HG03457 (cell line): ENCODE measurements at regions not wholly inside any gene's neighbourhood (a gene's known extent, or its start where the extent isn't known, plus 50 kb on each side); places are given as distances from the start of the nearest gene placed in this dataset.
A peak's percentile ranks its signal among the peaks of the same experiment; 100 is the strongest.

Experiments
- ATAC-seq: cut with Tn5 transposase; IDR thresholded peaks from one replicate; pipeline ENCODE4 v1.9.1; 2021; ENCODE audit warnings: moderate number of reproducible peaks; ENCODE audit not compliant: unreplicated experiment

DNA sequence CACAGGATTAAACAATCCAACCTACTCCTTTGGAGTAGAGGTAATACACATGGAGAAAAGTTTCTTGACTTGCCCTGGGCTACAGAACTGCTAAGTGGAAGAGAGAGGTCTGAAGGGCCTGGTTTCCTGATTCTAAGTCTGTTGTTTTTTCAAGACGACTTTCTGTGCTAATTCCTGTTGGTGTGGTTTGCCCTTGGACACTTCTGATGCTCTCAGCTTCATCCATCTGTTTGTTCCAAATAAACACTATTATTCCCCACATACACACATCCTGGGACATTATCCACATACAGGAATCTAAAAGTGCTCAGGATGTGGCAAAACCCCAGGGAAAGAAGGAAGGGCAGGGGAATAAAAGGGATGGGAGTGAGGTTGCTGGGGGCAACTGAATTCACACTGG, 393.5 kb upstream of the TBL1XR1 start:
- no peak for ATAC-seq

DNA sequence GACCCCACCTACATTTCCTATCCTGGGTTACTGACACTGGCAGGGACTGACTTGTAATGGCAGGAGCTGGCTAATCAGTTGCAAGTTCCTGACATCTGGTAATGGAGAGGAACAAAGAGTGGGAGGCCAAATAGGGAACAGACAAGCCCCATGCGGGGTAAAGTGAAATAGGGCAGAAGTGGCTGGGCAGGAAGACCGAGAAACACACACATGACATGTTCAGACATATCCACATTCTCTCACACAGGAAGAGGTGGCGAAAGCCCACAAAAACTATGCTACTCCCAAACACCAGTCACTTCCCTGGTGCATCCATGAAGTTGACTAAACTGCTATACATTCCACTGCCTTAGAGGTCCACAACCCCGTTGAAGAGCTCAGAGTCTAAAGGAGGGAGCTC, 394.1 kb upstream of the TBL1XR1 start:
- ATAC-seq, result peak; percentile 69

DNA sequence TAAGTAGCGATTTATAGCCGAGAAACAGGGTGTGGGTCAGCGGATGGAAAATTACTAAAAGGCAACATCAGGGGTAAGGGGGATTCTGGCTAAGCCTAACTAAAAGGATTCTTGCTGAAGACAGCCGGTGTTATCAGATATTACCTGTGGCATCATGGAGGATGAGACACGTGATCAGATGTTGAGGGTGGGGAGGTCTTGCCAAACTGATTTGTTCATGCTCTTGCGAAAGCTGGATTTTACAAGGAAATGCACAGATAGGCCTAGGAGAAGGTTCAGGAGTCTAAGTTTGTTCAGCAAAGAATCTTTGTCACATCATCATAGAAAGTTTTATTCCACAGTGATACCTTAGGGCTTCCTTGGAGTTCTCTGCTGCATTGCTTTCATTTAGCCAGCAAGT, 396.8 kb upstream of the TBL1XR1 start:
- no peak for ATAC-seq

DNA sequence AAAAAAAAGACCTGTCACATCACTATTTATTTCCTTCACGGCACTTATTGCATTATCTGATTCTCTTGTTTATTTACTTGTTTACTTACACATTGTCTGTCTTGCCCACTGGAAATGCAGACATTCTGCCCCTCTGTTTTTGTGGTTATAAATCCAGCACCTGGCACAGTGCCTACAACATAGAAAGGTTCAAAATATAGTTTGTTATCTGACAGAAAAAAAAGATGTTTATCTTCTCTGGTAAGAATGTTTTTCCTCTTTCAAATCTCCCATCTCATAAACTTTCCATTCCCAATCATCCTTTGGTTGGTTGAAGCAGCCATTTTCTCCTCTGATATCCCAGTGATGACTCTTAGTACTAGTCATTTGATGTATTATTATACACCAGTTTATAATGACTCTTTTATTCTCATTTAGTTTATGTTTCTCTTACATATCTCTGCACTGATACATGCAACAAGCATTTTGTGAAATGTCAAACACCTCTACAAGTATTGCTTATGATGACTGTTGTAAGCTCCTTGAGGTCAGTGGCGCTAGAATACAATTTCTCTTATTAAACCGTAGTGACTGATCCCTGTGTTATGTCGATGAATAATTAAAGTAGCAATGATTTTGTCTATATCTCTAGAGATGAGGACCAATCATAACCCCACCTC, 398.4 kb upstream of the TBL1XR1 start:
- no peak for ATAC-seq

DNA sequence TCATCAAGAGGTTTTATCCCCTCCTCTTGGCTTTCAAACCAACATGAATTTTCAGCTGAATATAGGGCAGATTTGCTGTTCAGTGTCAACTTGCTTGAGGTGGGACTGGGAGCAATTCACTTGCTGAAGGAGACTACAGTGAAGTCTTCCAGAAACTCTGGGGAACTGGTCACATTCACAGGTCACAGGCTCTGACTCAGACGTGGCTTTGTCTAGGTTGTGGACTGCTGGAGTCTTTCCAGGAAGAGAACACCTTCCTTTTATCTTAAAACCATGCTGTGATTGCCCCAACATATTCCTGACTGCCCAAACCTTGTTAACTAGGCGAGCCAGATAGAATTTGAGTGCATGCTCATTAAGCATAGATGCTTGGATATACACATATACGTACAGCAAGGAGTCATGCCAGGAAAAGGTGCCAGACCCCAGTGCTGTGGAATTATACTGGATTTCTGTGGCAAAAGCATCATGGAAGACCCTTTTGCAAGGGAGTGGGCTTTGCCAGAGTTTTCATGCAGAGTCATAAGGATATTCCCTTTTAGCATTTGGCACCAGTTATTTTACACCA, 399.1 kb upstream of the TBL1XR1 start:
- ATAC-seq, result no peak

DNA sequence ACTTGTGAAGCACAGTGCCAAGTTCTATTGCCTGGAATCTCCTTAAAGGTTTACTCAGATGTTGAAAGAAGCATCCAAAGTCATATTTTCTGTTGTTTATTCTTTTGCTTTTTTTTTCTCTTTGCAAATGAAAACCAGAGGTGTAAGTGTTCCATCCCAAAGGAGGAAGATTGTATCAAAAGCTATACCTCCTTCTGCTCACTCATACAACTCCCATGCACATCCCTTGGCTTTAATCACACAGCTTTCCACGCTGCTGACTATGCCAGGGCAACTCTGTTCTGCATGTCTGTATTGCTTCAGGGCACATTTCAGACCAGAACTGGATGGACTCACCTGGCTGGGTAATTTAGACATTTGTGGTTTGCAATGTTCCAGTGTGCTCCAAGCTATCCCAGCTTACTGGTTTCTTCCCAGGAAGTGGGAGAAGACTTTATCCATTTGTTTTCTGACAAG, 399.6 kb upstream of the TBL1XR1 start:
- no peak for ATAC-seq

DNA sequence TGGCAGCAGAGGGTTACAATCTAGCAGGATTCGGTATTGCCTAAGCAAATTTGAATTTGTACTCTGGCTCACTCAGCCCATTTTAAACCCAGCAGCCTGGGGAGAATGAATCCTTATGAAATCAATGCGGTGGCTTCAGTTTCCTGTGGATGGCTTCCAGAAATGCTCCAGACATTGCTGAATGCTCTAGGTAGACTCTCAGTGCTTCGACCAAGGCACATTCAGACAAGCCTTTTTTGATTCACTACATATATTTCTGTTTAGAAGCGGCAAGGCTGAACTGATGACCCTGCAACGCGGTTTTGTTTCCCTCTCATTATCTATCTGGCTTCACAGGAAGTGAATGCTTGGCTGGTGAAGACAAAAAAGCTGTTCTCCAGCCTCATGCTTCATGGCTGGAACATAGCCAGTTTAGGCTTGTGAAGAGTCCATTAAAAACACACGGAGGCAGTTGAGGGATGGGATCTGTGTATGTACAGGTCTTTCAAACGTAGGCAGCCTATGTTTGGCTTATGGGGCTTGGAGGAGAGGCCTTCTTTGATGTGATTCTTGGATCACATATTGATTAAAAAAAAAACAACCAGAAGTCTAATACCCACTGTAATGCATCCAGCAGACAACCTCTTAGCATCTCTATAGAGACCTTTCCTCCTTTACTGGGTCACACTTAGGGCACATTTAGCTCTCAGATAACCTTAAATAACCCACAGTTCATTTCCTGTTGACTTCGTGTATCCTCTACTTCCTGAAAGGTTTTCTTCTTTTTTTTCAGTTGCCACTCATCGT, 400.2 kb upstream of the TBL1XR1 start:
- ATAC-seq, result peak; percentile 70

DNA sequence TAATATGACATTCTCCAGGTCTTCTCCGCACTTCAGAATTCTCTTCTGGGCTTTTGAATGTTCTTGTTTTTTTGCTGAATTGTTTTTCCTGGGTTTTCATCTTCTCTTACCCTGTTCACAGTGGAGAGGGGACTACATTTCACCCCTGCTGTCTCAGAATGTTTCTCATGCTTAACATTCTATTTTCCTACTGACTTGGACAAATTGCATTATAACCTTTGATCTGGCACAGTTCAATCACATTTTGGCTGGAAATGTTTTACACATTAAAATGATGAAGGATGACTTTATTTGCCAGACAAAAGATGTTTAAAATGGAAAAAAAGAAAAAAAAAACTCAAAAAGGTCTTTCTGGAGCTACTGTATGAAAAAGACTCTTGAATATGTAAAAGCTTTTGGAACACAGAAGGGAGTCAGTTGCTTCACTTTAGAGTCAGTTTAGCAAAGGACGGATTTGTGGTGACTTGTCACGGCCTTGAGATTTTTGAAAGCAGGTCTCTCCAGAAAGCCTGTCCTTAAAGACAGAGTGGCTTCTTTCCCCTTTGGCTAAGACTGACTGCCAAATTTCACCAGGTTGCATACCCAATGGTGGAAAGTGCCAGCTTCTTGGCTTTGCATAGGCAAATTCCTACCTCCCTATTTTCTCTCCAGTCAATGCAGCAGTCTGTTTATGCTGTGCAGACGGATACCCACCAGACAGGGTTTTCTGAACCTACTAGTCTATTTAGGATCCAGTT, 401.0 kb upstream of the TBL1XR1 start:
- ATAC-seq, result no peak

DNA sequence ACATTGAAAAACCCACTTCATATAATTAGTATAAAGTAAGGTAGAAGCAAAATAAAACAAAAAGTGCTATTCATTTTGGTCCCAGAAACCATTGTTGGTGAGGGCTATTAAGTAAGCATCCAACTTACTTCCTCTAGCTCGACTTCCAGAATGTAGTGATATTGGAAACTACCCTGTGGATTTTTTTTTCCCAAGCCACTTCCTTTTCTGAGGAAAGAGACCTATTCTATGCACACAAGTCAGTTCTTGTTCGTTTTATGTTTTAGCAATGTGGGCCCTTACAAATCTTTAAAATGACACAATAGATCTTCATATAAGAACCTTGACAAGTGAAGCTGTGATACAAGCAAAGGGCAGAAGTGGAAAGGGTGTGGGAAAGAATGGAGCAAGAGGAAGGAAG, 402.0 kb upstream of the TBL1XR1 start:
- ATAC-seq, result no peak

DNA sequence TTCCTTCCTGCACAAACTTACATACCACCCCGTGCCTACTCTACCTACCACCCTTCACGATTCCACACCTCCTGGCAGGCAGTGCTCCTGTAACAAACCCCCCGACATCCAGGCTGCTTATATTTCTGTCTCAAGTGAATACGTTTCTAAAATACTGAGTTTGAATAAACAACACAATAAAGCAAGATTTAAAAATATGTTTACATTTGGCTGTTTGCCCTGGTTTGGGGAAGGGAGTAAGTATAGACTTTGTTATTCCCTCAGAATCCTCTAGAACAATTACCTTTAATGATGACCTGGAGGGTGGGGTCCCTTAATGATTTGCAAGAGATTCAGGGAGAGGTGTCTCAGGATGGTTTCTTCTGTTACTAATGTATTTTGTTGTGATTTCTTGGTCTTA, 402.6 kb upstream of the TBL1XR1 start:
- ATAC-seq, result no peak

DNA sequence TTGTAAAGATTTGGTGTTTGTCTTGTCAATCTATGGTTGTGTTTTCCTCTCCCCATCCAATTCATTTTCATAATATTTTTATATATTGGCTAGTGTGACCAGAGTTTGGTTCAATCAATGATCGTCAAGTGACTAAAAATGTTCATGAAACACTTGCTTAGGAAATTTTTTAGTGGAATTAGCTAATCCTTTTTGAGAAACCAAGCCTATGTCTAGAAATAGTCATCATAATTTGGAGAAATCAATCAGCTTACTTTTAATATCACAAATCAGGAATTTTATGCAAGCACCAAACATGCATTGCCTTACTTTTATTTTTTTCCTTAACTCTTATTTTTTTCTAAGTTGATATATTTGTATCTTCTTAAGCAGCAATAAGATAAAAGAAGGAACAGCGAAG, 403.1 kb upstream of the TBL1XR1 start:
- ATAC-seq, result no peak

DNA sequence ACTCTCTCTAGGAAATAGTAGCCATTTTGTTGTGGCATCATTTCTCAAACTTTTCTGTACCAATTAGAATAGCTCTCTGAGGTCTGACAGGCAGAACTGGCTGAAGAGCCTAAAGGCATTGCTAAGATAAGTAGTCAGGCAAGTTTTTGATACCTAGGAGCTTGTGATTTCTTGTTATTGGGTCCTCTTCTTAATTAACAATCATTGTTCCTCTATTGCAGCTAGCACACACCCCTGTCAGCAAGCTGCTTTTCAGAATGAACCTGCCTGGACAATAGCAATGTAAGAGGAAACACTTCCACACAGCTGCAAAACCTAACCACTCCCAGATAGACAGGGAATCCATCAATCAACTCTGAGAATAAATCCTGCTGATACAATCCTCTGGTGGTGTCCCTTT, 403.9 kb upstream of the TBL1XR1 start:
- no peak for ATAC-seq

DNA sequence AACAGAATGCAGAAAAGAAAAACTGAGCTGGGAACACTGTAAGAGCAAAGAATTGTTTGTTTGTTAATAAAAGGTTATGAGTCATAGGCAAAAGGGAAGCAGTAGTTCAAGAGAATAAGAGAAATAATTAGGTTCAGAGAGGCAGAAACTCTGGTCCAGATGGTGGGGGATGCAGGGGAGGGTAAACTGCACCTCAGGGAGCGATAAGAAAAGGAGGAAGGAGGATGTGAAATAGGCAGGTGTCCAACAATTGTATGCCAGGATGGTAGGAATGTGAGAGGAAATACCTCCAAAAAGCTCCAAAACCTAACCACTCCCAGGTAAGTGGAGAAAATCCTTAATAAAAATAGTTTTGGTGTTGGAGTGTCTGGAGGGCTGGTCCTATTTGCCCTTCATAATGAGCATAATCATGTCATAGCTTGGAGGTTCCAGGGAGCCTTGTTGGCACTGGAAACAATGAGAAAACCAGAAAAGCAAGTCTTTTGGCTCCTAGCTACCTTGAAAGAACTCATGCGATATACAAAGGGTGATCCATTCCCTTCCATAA, 405.4 kb upstream of the TBL1XR1 start:
- no peak for ATAC-seq

DNA sequence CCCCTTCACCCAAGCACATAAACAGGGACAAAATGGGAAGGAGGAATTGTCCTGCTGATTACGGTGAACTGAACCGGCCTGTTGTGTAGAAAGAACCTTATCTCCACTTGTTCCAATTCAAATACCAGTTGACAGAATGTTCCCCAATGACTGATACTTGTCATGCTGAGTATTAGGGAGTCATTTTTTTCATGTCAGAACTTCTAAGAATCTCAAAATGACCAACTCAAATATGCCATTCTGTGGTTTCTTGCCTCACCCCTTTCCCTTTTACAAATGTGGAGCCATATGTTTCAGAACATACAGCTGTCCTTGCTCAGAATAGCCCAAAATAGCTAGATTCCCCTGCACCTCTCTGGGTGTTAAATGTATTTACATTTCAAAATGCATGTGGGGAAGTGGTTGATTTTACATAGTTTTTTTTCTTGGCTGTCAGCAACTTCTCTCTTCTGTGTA, 405.9 kb upstream of the TBL1XR1 start:
- ATAC-seq, result no peak

DNA sequence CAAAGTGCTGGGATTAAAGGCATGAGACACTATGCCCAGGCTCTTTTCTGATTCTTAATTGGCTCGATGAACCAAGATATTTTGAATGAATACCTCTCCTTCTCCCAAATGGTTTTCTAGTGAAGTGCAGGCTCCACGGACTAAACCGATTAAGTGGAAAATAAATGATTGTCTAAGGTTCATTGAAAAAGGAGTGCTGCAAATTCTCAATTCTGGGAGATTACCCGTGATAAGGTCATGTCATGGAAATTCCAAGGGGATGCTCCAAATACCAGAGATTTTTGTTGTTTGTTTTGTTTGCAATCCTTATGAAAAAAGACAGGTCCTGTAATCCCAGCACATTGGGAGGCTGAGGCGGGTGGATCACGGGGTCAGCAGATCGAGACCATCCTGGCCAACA, 406.9 kb upstream of the TBL1XR1 start:
- ATAC-seq, result no peak

DNA sequence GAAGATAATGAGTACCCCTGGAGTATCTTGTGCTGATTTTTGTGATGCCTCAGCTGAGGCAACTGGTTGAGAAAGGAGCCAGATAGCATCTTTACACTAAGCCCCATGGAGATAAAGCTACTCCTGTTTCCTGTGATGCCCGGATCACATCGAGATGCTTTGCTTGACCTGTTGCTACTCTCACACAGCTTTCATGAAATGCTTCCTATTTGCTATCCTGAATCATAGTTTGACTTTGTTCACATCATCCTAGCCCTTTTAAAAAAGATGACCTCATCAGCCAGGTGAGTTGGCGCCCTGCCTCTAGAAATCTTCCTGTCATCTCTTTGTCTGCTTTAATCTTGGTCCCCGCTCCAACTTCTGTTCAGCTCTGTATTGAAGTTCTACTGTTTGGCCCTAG, 409.6 kb upstream of the TBL1XR1 start:
- no peak for ATAC-seq

DNA sequence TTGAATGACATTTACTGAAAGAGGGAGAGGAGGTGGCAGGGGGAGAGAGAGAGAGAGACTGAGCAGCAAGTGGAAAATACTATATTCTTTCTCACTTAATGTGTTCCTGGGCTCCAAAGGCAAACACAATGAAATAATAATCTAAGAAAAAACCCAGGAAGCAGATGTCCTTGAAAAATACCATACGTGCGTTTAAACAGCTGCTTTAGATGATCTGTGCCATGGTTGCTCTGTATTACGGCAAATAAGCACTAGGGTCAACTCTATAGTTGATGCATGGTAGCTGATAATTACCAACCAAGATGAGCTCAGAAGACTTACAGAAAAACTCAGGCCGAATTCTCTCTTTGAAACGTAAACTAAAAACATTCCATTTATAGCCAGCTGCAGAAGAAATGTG, 410.3 kb upstream of the TBL1XR1 start:
- ATAC-seq, result no peak

DNA sequence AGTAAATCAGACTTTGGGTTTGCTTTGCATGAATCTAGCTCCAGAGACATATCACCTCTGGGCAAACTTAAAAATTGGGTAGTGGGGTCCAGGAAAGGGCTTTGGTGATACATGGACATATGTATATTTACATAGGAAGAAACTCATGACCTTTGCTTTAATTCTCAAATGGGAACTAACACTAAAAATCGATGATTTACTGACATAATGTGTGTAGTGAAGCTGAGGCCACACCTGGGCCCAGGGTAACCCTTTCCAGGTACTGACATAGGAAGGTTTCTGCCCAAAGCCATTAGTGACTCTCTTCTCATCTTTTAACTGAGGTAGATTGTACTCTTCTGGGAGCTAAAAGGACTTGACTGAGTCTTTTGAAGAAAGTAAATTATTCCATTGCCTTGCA, 411.2 kb upstream of the TBL1XR1 start:
- ATAC-seq, result no peak

DNA sequence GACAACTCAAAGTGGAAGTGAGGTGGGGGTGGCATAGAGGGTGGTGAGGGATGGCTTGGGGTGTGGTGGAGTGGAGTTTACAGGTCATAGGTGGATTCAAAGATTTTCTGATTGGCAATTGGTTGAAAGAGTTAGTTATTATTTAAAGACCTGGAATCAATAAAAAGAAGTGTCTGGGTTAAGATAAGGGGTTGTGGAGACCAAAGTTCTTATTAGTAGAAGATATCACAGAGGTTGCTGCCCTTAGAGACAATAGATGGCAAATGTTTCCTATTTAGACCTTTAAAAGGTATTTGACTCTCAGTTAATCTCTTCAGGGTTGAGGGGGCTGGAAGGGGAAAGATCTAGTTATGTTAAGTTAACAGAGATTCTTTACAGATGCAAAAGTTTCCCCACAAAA, 412.3 kb upstream of the TBL1XR1 start:
- ATAC-seq, result no peak

DNA sequence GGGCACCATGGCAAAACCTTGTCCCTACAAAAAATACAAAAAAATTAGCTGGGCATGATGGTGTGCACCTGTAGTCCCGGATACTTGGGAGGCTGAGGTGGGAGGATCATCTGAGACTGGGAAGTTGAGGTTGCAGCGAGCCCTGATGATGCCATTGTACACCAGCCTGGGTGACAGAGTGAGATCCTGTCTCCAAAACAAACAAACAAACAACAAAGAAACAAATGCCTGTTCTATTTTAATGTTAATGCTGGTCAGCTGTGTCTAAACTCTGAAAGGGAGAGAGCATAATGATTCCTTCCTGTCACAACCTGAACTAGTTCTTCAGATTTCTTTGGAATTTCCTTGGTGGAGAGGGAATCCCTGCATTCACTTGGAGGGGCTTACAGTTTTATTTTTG, 413.0 kb upstream of the TBL1XR1 start:
- no peak for ATAC-seq
